Putamen (tissue), 1 donor: ENCODE measurements at regions not wholly inside any gene's neighbourhood (a gene's known extent, or its start where the extent isn't known, plus 50 kb on each side); places are given as distances from the start of the nearest gene placed in this dataset.
A peak's percentile ranks its signal among the peaks of the same experiment; 100 is the strongest.

ENCODE experiments used
- DNase-seq: peaks from one replicate; pipeline ENCODE4 v3.0.0-alpha.2; 2016; ENCODE audit warnings: low spot score

GRCh38 chr11:15698855-15699254 is 584.1 kb downstream of the INSC start:
- DNase-seq: no peak

DNA sequence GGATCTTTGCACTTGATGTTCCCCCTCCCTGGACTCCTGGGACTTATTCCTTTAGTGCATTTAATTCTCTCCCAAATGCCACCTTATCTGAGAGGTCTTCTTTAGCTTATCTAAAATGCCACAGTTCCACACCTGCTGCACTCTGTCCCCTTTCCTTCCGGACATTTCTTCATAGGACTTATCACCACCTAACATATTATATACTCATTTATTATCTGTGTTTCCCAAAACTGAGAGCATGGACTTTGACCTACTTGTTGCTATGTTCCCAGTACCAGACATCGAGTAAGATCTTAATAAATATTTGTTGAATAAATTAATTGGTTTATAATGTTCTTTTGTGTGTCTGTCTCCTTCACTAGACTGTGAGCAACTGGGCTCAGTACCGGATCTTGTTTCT is 585.3 kb downstream of the INSC start:
- no peak for DNase-seq

DNA sequence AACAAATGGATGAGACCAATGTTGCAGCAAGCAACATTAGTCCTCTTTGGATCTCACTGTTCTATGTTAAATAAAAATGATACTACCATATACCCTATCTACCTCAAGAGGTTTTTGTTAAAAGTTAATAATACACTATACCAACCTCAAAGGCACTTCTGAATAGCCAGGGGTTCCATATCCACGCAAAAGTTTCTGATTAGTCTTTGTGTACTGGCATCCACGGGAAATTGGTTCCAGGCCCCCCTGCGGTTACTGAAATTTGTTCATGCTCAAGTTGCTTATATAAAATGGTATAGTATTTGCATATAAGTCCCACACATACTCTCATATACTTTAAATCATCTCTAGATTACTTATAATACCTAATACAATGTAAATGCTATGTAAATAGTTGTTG is 585.7 kb downstream of the INSC start:
- no peak for DNase-seq

DNA sequence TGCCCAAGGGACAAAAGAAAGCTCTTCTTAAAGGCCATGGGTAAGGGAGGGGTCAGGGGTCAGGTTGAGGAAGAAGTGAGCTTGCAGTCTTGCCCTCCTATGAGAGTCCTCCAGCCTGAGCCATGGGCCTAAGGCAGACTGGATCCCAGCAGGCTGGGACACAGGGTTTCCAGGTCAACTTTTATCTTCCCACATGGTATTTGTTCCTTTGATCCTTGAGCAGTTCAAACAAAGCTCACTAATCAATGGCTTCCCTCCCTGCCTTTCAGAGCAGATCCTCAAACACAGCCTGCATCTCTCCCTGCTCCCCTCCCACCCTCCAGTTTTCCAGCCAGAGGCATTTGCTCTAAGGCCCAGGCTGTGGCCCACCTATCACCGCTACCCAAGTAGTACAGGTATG is 589.3 kb downstream of the INSC start:
- DNase-seq: no peak

GRCh38 chr11:15704556-15704955 is 589.8 kb downstream of the INSC start:
- DNase-seq: no peak

DNA sequence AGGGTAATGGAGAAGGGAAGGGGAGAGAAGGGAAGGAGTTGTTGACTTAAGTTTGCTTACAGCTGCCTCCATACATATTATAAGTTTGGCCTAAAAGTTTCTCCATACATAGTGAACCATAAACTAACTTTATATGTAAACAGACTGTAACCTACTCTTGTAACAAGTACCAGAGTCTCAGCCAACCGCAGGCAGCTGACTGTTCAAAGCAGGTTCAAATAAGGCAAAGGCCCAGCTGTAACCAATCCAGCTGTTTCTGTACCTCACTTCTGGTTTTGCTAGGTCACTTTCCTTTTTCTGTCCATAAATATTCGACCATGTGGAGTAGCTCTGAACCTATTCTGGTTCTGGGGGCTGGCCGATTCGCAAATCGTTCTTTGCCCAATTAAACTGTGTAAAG is 591.2 kb downstream of the INSC start:
- DNase-seq: no peak

- no peak for DNase-seq
Measured at GRCh38 chr11:15707194-15707593, 592.5 kb downstream of the INSC start.

- DNase-seq: peak; percentile 13
Measured at GRCh38 chr11:15707971-15708370, 593.2 kb downstream of the INSC start.

GRCh38 chr11:15710580-15711275 is 596.0 kb downstream of the INSC start:
- DNase-seq: no peak

DNA sequence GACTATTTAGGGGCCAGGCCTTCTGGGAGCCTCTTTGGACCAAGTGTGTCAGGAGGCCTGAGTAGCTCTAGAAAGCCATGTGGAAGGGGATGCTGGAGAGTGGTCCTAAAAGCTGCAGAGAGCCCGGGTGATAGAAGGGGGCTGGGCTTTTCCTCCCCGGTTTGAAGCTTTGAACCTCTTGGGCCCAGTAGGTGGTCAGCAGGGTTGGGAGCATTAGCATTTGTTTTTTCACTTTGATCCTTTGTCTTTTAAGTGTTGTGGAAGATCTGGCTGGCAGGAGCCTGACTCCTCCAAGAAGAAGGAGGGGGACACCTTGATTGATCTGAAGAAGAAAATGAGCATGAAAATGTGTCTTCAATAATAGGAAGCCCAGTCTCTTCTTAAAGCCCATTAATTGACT is 596.6 kb downstream of the INSC start:
- no peak for DNase-seq

GRCh38 chr11:15714641-15715399 is 600.1 kb downstream of the INSC start:
- DNase-seq: peak; percentile 25

GRCh38 chr11:15716550-15716949 is 601.8 kb downstream of the INSC start:
- DNase-seq: no peak

GRCh38 chr11:15720460-15720859 is 605.7 kb downstream of the INSC start:
- no peak for DNase-seq

GRCh38 chr11:15723966-15724365 is 609.2 kb downstream of the INSC start:
- DNase-seq: no peak

DNA sequence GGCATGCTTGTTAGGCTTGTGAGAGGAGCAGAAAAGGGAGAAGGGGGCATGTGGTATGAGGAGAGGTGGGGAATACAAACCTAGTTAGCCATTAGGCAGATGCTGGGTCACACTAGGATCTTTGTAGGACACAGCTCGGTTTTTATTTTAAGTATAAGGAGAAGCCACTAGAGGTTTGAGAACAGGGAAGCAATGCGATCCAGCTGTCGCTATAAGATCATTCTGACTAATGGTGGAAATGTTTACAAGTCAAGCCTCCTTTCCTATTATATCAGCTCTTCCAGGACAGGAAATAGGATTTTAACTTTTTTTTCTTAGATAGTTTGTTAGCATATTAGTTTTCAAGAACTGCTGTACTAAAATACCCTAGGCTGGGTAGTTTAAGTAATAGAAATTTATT is 609.9 kb downstream of the INSC start:
- DNase-seq: no peak

DNA sequence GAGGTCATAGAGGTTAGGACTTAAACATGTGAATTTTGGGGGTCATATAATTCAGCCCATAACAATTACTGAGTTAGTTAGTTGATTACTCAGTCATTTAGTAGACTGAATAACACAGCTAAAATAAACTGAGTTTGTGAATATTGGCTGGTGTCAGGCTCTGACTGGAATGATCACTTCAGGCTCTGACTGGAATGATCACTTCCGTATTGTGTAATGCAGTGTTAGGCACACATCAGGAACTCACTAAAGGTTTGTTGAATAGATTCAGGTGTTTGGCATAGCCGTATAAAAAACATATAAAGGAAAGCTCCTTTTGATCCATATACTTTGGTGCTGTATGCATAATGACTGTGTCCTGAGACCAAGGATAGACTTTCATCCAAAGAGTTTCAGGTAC is 610.5 kb downstream of the INSC start:
- DNase-seq: no peak

GRCh38 chr11:15726221-15726746 is 611.6 kb downstream of the INSC start:
- no peak for DNase-seq

DNA sequence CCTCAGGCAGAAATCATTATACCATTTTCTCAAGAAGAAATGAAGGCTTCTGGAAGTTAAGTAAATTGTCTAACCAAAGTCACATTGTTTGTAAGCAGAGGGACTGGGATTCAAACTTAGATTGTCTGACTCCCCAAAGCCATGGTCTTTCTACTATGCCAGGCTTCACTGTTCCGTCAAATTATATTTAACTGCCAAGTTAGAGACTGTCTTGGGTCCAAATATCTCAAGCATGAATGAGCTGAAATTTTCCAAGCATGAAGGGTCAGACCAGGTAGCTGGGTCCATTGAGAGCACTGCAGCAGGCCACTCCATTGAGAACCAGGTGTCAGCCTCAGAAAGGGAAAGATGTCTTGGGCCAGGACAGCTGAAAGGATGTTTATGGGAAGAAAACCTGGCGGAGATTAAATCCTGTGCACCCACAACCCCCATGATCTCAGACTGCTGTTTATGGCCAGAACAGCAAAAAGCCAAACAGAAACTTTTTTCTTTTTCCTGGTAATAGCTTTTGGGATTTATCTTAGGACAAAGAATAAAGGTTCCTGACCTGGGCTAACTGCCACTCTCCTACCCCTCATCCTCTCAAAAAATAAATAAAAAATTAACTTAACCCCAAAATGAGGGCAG is 612.3 kb downstream of the INSC start:
- no peak for DNase-seq

DNA sequence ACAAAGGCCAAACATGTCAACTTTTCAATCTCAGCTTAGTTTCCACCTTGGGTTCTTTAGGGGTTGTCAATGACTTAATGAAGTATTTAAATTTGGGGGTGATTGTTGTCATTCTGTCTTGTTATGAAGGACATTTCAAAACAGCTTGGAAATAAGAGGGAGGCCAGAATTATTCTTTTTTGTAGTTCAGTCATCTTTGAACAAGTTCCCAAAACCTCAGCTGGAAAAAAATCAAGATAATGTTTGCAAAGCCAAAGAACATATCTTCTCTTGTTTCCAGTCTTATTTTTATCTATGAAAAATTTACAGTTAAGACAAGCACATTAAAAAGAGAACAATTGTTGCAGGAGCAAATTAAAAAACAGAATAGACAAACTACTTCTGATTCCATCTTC is 612.8 kb downstream of the INSC start:
- no peak for DNase-seq

DNA sequence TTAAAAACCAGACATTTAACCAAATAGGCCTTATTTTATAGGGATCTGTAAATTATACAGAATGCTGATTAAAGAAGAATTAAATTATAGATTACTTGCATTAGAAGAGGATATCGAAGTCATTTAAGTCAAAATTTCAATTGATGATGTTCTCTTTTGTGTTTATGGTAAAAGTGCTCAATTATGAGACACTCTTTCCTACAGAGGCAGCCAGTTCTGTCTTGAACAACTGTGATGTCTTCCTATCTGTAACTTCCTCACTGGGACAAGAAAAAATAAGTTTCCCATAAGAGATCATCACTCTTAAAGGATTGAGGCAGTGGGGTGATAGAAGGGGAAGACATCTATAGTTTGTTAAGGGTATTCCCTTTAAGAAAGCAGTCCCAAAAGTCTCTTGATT is 613.5 kb downstream of the INSC start:
- no peak for DNase-seq

GRCh38 chr11:15730263-15730994 is 615.7 kb downstream of the INSC start:
- no peak for DNase-seq

GRCh38 chr11:15730995-15731385 is 616.3 kb downstream of the INSC start:
- DNase-seq: no peak
